ENCODE measurements at regions not wholly inside any gene's neighbourhood (a gene's known extent, or its start where the extent isn't known, plus 50 kb on each side); places are given as distances from the start of the nearest gene placed in this dataset.
"Not testable (repeated sequence)": the region's sequence is repeated elsewhere in the genome, so short reads cannot be mapped to it uniquely, and the experiment has no call there.

DNA sequence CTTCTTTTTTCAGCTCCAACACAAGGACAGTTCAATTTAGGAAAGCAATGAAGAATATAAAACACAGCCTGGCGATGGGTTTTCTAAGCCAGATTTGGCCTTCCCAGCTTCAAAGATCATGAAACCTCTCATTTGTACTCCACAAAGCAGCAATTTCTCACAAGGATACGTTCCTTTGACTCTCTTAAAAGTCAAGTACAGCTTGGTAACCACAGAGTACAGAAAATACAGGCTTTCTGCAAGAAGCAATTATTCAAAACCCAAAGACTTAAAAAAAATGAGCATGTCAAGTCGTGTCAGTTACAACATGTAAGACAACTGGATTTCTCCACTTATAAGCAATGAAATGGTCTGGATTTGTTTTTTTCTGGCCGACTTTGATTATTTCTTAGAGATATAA lies 321.4 kb downstream of the FGFR2 start:
- TF ChIP-seq, protein P1, sequence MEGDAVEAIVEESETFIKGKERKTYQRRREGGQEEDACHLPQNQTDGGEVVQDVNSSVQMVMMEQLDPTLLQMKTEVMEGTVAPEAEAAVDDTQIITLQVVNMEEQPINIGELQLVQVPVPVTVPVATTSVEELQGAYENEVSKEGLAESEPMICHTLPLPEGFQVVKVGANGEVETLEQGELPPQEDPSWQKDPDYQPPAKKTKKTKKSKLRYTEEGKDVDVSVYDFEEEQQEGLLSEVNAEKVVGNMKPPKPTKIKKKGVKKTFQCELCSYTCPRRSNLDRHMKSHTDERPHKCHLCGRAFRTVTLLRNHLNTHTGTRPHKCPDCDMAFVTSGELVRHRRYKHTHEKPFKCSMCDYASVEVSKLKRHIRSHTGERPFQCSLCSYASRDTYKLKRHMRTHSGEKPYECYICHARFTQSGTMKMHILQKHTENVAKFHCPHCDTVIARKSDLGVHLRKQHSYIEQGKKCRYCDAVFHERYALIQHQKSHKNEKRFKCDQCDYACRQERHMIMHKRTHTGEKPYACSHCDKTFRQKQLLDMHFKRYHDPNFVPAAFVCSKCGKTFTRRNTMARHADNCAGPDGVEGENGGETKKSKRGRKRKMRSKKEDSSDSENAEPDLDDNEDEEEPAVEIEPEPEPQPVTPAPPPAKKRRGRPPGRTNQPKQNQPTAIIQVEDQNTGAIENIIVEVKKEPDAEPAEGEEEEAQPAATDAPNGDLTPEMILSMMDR (conservative IDR thresholded peaks at IDR 0.05; ENCODE audit: low read length) = no peak
- no peak for TF ChIP-seq EZH2phosphoT487 (IDR thresholded peaks at IDR 0.05; ENCODE audit: borderline replicate concordance)
- Histone ChIP-seq H2AFZ (ENCODE audit: low read length) (no peak overlapping the region), H3K4me2 (ENCODE audit: low read depth, low read length, poor library complexity, severe bottlenecking) (no peak overlapping the region), H3K9me2 (replicated peaks; ENCODE audit: low read depth, low read length) (no peaks in the 10 kb centered on the region), H3K9ac (ENCODE audit: low read depth, low read length, poor library complexity, severe bottlenecking) (no peak overlapping the region), H3K4me3 (ENCODE audit: low read length, poor library complexity, severe bottlenecking) (no peak overlapping the region), H3K36me3 (ENCODE audit: insufficient read depth, low read length) (no peaks in the 10 kb centered on the region), H3F3A (ENCODE audit: low read depth) (no peaks in the 10 kb centered on the region), H3K79me2 (ENCODE audit: insufficient read depth, low read length) (no peaks in the 10 kb centered on the region), H3K9me3 (ENCODE audit: insufficient read depth, low read depth, low read length) (no peaks in the 10 kb centered on the region), H4K20me1 (ENCODE audit: insufficient read depth, low read length, poor library complexity, severe bottlenecking) (no peaks in the 10 kb centered on the region), H3K4me1 (ENCODE audit: insufficient read depth, low read length, poor library complexity, severe bottlenecking) (no peaks in the 10 kb centered on the region), H3K27me3 (ENCODE audit: insufficient read depth, low read length, poor library complexity, severe bottlenecking) (no peaks in the 10 kb centered on the region)

DNA sequence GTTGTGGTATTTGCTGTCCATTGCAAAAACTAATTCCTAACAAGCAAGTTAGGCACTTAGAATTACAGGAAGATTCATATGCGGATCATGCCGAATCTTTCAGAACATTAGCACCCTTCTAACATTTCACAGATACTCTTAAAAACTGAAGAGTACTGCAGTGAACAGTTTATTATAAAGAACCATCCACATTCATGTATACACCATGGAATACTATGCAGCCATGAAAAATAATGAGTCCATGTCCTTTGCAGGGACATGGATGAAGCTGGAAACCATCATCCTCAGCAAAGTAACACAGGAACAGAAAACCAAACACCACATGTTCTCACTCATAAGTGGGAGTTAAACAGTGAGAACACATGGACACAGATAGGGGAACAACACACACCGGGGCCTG lies 319.9 kb downstream of the FGFR2 start:
- not testable (repeated sequence) for H3K4me2 ChIP-seq (ENCODE audit: low read depth, low read length, poor library complexity, severe bottlenecking); H3K27me3 ChIP-seq (ENCODE audit: insufficient read depth, low read length, poor library complexity, severe bottlenecking); H4K20me1 ChIP-seq (ENCODE audit: insufficient read depth, low read length, poor library complexity, severe bottlenecking); H3K9me3 ChIP-seq (ENCODE audit: insufficient read depth, low read depth, low read length); H3F3A ChIP-seq (ENCODE audit: low read depth); H3K9ac ChIP-seq (ENCODE audit: low read depth, low read length, poor library complexity, severe bottlenecking); H2AFZ ChIP-seq (ENCODE audit: low read length); H3K9me2 ChIP-seq (replicated peaks; ENCODE audit: low read depth, low read length); H3K79me2 ChIP-seq (ENCODE audit: insufficient read depth, low read length); H3K36me3 ChIP-seq (ENCODE audit: insufficient read depth, low read length); H3K4me1 ChIP-seq (ENCODE audit: insufficient read depth, low read length, poor library complexity, severe bottlenecking); H3K4me3 ChIP-seq (ENCODE audit: low read length, poor library complexity, severe bottlenecking)

DNA sequence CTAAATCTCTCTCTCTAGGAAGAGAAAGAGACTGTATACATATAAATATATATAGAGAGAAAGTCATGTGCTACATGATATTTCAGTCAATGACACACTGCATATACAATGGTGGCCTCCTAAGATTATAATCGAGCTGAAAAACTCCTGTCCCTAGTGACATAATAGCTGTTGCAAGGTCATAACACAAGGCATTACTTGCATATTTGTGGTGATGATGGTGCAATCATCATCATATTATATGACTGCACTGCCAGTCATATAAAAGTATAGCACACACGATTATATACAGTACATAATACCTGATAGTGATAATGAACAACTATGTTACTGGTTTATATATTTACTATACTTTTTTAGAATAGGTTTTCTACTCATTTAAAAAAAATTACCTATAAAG lies 316.7 kb downstream of the FGFR2 start:
- Histone ChIP-seq H3K79me2 (ENCODE audit: insufficient read depth, low read length) (no peaks in the 10 kb centered on the region), H3K9ac (ENCODE audit: low read depth, low read length, poor library complexity, severe bottlenecking) (no peak overlapping the region), H2AFZ (ENCODE audit: low read length) (no peak overlapping the region), H4K20me1 (ENCODE audit: insufficient read depth, low read length, poor library complexity, severe bottlenecking) (no peaks in the 10 kb centered on the region), H3K9me2 (replicated peaks; ENCODE audit: low read depth, low read length) (no peaks in the 10 kb centered on the region), H3F3A (ENCODE audit: low read depth) (no peaks in the 10 kb centered on the region), H3K9me3 (ENCODE audit: insufficient read depth, low read depth, low read length) (no peaks in the 10 kb centered on the region), H3K4me3 (ENCODE audit: low read length, poor library complexity, severe bottlenecking) (no peak overlapping the region), H3K4me2 (ENCODE audit: low read depth, low read length, poor library complexity, severe bottlenecking) (no peak overlapping the region), H3K4me1 (ENCODE audit: insufficient read depth, low read length, poor library complexity, severe bottlenecking) (no peaks in the 10 kb centered on the region), H3K36me3 (ENCODE audit: insufficient read depth, low read length) (no peaks in the 10 kb centered on the region), H3K27me3 (ENCODE audit: insufficient read depth, low read length, poor library complexity, severe bottlenecking) (no peaks in the 10 kb centered on the region)
- TF ChIP-seq, protein P1 (conservative IDR thresholded peaks at IDR 0.05; ENCODE audit: low read length) = no peak
- no peak for TF ChIP-seq EZH2phosphoT487 (IDR thresholded peaks at IDR 0.05; ENCODE audit: borderline replicate concordance)

DNA sequence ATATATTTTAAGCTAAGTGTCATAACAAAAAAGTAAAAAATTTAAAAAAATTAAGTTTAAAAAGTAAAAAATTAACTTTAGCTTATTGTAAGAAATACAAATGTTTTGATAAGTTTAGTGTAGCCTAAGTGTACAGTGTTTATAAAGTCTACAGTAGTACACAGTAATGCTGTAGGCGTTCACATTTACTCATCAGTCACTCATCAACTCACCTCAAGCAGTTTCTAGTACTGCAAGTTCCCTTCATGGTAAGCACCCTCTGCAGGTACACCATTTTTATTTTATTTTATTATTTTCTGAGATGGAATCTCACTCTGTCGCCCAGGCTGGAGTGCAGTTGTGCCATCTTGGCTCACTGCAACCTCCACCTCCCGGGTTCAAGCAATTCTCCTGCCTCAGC lies 316.0 kb downstream of the FGFR2 start:
- TF ChIP-seq EZH2phosphoT487 (IDR thresholded peaks at IDR 0.05; ENCODE audit: borderline replicate concordance) = no peak
- TF ChIP-seq, protein P1 (conservative IDR thresholded peaks at IDR 0.05; ENCODE audit: low read length) = no peak
- H3K9me2 ChIP-seq (replicated peaks; ENCODE audit: low read depth, low read length) = no peaks in the 10 kb centered on the region
- no peaks in the 10 kb centered on the region for H3K79me2 ChIP-seq (ENCODE audit: insufficient read depth, low read length)
- no peaks in the 10 kb centered on the region for H4K20me1 ChIP-seq (ENCODE audit: insufficient read depth, low read length, poor library complexity, severe bottlenecking)
- no peak overlapping the region for H3K9ac ChIP-seq (ENCODE audit: low read depth, low read length, poor library complexity, severe bottlenecking)
- no peak overlapping the region for H3K4me3 ChIP-seq (ENCODE audit: low read length, poor library complexity, severe bottlenecking)
- no peaks in the 10 kb centered on the region for H3K27me3 ChIP-seq (ENCODE audit: insufficient read depth, low read length, poor library complexity, severe bottlenecking)
- H3F3A ChIP-seq (ENCODE audit: low read depth) = no peaks in the 10 kb centered on the region
- H3K9me3 ChIP-seq (ENCODE audit: insufficient read depth, low read depth, low read length) = no peaks in the 10 kb centered on the region
- H3K4me1 ChIP-seq (ENCODE audit: insufficient read depth, low read length, poor library complexity, severe bottlenecking) = no peaks in the 10 kb centered on the region
- H2AFZ ChIP-seq (ENCODE audit: low read length) = no peak overlapping the region
- H3K4me2 ChIP-seq (ENCODE audit: low read depth, low read length, poor library complexity, severe bottlenecking) = no peak overlapping the region
- no peaks in the 10 kb centered on the region for H3K36me3 ChIP-seq (ENCODE audit: insufficient read depth, low read length)
